Activated CD4-positive, alpha-beta T cell treated with anti-CD3 and anti-CD28 coated beads for 4 hours (primary cell): ENCODE measurements at regions not wholly inside any gene's neighbourhood (a gene's known extent, or its start where the extent isn't known, plus 50 kb on each side); places are given as distances from the start of the nearest gene placed in this dataset.

Experiments
- DNase-seq, 2 donors: peaks; one replicate each; pipeline ENCODE4 v3.0.0-alpha.2; 2020

- DNase-seq = no peak
Measured at GRCh38 chr22:48976556-48977535, 850.8 kb downstream of the BRD1 start.

GRCh38 chr22:48975886-48976285, 851.8 kb downstream of the BRD1 start:
- DNase-seq = no peak

- DNase-seq = no peak
Measured at GRCh38 chr22:48975316-48975741, 852.3 kb downstream of the BRD1 start.

GRCh38 chr22:48974443-48975315, 853.0 kb downstream of the BRD1 start:
- no peak for DNase-seq

GRCh38 chr22:48973694-48974041, 854.0 kb downstream of the BRD1 start:
- DNase-seq = no peak

GRCh38 chr22:48972979-48973693, 854.5 kb downstream of the BRD1 start:
- DNase-seq = no peak

GRCh38 chr22:48968201-48968959, 859.3 kb downstream of the BRD1 start:
- no peak for DNase-seq

GRCh38 chr22:48963405-48963804, 864.3 kb downstream of the BRD1 start:
- DNase-seq = no peak

GRCh38 chr22:48961705-48962104, 866.0 kb downstream of the BRD1 start:
- no peak for DNase-seq

- no peak for DNase-seq
Measured at GRCh38 chr22:48960980-48961660, 866.6 kb downstream of the BRD1 start.

- no peak for DNase-seq
Measured at GRCh38 chr22:48960576-48960975, 867.1 kb downstream of the BRD1 start.

GRCh38 chr22:48959496-48959895, 868.2 kb downstream of the BRD1 start:
- DNase-seq = no peak

GRCh38 chr22:48957987-48958321, 869.7 kb downstream of the BRD1 start:
- DNase-seq = no peak

- DNase-seq = no peak
Measured at GRCh38 chr22:48957311-48957986, 870.2 kb downstream of the BRD1 start.

GRCh38 chr22:48955351-48956311, 872.0 kb downstream of the BRD1 start:
- DNase-seq = no peak

- DNase-seq = no peak
Measured at GRCh38 chr22:48954781-48955311, 872.8 kb downstream of the BRD1 start.

GRCh38 chr22:48953830-48954229, 873.8 kb downstream of the BRD1 start:
- DNase-seq = no peak

GRCh38 chr22:48953103-48953720, 874.5 kb downstream of the BRD1 start:
- DNase-seq = no peak
